Hematopoietic multipotent progenitor cell treated with erythropoietin and hydrocortisone succinate and interleukin-3 and kit ligand, for 6 days (in vitro differentiated cells): ENCODE measurements at regions not wholly inside any gene's neighbourhood (a gene's known extent, or its start where the extent isn't known, plus 50 kb on each side); places are given as distances from the start of the nearest gene placed in this dataset.
"Not testable (repeated sequence)": the region's sequence is repeated elsewhere in the genome, so short reads cannot be mapped to it uniquely, and the experiment has no call there.

ENCODE experiments used
- DNase-seq: peaks from one replicate; pipeline ENCODE4 v3.0.0-alpha.2; 2015

DNA sequence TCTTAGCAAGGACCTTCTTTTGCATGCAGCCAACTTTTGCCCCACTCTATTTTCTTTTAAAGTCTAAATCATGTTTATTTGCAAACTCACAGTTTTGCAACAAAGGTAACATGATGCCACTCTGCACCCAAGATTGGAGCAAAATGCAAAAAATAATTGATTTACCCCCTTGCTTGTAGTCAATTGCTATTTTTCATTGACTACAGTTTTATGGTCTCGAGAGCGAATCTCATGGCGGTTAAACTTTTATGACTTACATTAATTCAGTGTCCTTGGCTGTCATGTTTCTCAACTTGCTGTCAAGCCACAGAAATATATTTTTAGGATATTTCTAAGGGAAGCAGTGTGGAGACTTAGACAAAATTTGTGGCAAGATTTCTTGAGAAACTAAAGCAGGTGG, 110.0 kb upstream of the JCAD start:
- no peak for DNase-seq

DNA sequence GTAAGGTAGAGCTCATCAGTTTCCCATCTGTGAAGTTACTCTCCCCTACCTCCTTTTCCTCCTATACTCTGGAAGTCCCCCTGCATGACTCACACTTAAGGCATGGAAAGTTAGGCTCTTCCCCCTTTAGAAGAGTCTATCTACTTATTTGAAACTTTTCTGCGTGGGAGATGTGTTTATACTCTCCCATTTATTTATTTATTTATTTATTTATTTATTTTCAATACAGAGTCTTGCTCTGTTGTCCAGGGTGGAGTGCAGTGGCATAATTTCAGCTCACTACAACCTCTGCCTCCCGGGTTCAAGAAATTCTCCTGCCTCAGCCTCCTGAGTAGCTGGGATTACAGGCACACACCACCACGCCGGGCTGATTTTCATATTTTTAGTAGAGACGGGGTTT, 107.5 kb upstream of the JCAD start:
- DNase-seq, result no peak

GRCh38 chr10:30163410-30163809, 104.0 kb upstream of the JCAD start:
- not testable (repeated sequence) for DNase-seq

DNA sequence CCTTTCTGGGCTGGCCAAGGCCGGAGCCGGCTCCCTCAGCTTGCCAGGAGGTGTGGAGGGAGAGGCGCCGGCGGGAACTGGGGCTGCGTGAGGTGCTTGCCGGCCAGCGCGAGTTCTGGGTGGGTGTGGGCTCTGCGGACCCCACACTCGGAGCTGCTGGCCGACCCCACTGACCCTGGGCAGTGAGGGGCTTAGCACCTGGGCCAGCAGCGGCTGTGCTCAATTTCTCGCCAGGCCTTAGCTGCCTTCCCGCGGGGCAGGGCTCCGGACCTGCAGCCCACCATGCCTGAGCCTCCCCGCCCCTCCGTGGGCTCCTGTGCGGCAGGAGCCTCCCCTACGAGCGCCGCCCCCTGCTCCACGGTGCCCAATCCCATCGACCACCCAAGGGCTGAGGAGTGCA, 103.4 kb upstream of the JCAD start:
- not testable (repeated sequence) for DNase-seq

DNA sequence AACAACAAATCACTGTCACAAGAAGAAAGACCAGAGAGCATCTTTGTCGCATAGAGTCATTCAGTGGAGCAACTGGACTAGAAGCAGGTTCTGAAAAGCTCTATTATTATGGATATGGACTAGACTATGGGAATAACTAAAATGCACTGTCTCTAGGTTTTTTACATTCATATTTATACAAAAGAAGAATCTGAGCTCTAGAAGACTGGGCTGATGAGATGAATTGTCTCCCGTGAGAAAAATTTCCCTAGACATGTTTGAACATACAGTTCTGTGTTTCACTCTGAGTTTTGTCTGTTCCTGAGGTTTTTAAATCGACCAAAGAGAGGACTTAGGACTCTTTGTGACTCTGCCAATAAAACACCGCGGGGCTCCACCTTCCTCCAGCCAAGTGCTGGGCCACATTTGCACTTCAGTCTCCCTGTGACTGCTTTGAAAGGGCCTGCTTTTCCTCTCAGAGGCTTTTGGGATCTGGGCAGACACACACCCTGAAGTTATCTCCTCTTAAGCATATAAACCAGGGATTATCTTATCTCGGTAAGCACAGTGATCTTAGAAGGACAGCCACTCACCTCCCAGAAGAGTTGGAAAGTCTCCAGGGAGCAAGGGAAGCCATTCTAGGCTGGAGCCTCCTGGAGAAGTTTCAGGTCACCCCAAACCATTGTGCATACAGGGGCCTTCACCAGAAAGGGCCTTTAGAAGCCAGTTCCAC, 101.0 kb upstream of the JCAD start:
- peak; percentile 67 for DNase-seq

DNA sequence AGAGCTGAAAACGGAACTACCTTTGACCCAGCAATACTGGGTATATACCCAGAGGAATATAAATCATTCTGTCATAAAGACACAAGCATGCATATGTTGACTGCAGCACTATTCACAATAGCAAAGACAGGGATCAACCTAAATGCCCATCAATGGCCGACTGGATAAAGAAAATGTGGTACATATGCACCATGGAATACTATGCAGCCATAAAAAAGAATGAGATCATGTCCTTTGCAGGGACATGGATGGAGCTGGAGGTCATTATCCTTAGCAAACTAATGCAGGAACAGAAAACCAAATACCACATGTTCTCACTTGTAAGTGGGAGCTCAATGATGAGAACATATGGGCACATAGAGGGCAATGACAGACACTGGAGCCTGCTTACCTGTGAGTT, 100.2 kb upstream of the JCAD start:
- not testable (repeated sequence) for DNase-seq

DNA sequence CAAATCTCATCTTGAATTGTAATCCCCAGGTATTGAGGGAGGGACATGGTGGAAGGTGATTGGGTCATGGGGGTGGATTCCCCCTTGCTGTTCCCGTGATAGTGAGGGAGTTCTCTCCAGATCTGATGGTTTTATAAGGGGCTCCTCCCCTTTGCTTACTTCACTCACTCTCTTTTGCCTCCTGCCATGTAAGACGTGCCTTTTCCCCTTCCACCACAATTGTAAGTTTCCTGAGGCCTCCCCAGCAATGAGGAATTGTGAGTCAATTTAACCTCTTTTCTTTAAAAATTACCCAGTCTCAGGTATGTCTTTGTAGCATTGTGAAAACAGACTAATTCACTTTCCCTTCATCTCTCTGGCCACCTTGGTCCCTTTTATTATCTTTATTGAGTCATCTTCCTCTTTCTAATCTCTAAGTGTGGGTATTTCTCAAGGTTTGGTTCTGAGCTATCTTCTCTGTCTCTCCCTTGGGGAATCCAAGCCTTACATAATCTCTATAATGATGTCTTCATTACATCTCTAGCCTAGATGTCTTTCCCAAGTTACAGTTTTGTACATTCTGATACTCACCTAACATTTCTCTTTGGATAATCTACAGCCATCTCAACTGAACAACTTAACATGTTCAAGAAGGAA, 99.1 kb upstream of the JCAD start:
- DNase-seq, result peak; percentile 49

DNA sequence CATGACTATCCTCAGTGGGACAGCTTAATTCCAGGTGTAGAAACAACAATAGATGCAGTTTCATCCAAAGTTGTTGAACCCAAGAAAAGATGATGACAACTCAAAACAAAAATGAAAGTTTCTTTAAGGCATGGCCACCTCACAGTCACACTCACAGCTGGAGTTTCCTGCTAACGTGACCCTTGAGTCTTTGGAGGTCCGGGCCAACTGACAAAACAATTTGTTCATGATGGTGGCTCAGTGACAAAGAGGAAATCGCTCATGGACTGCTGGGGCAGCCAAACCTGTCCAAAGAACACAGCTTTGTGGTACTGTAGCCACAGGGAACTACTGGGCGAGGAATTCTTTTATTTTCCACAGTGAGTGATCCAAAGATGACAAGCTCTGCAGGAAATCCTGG, 96.0 kb upstream of the JCAD start:
- DNase-seq, result no peak

- DNase-seq, result no peak
Measured at GRCh38 chr10:30154561-30154960, 95.2 kb upstream of the JCAD start.

DNA sequence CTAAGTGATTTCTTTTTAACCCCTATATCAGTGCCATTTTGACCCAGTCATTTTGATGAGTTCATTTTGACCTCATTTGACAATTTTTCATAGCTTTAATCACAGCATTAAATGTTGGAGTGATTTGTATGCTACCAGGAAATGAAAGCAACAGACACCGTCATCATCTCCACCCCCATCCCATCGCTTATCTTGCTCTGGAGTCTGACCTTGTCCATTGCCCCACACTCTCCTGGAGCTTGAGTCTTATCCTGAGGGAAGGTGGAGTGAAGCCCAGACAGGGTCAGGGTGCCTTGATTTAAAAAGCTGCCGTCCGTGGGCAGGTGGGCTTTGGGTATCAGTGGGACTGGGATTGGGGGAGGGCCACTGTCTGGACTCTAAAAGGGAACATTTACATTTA, 94.7 kb upstream of the JCAD start:
- no peak for DNase-seq

GRCh38 chr10:30151581-30152389, 92.4 kb upstream of the JCAD start:
- DNase-seq, result peak; percentile 98

DNA sequence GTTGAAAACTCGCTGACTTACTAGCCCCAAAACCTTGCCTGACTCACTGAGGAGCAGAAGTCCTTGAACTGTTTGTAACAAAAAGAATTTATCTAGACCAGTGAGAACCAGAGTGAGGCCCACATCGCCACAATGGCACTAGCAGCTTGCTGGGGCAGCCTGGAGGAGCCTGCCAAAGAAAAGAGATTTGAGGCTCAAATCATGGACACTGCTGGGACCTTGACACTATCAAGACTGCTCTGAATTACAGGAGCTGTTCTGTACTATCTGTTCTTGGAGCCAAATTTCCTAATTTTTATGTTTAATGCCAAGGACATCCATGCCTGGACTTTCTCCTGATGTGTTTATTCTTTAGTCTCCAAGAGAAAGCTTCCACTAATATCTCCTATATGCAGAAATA, 82.0 kb upstream of the JCAD start:
- DNase-seq, result no peak

- DNase-seq, result no peak
Measured at GRCh38 chr10:30134171-30134945, 75.0 kb upstream of the JCAD start.

- DNase-seq, result no peak
Measured at GRCh38 chr10:30133198-30133597, 73.8 kb upstream of the JCAD start.

DNA sequence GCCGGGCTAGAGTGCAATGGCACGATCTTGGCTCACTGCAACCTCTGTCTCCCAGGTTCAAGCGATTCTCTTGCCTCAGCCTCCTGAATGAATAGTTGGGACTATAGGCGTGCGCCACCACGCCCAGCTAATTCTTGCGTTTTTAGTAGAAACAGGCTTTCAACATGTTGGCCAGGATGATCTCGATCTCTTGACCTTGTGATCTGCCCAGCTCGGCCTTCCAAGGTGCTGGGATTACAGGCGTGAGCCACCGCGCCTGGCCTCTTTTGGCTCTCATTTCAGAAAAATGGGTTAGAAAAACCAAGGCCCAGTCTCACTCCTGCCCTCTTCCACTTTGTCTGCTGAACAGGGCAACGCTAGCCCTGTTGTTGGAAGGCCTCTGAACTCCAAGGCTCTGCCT, 72.0 kb upstream of the JCAD start:
- DNase-seq, result not testable (repeated sequence)

GRCh38 chr10:30129326-30129725, 69.9 kb upstream of the JCAD start:
- DNase-seq, result not testable (repeated sequence)

GRCh38 chr10:30127120-30127541, 67.7 kb upstream of the JCAD start:
- DNase-seq, result no peak

GRCh38 chr10:30125496-30125895, 66.1 kb upstream of the JCAD start:
- no peak for DNase-seq

GRCh38 chr10:30124704-30125103, 65.3 kb upstream of the JCAD start:
- DNase-seq, result no peak

GRCh38 chr10:30121401-30121800, 62.0 kb upstream of the JCAD start:
- no peak for DNase-seq

- DNase-seq, result no peak
Measured at GRCh38 chr10:30118590-30118989, 59.2 kb upstream of the JCAD start.

DNA sequence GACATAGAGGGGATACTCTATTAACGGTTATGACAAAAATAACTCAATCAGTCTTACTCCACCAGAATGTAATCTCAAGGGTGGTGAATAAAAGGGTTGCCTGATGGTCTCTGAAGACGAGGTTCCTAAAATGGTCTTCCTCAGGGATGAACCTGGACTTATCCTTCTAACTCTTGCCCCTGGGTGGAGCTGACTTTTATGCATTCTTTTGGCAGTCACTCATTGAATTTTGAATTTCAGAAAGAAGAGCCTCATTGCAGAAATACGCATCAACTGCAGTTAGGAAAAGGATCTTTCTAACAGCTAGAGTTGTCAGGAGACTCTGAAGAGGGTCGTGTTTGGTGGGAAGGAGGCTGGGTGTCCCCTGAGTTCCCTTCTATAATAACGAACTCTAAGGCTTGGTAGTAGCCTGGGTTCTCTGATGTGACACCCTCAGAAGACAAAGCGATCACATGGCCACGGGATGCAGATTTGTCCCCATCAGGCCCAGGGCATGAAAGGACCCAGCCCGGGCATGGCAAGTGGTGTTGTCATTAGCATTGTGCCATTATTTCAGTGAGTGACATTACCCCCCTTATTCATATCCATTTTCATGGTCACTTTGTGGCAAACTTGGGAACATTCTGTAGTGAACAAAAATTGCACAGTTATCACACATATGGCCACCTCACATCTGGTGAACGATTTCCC, 58.6 kb upstream of the JCAD start:
- no peak for DNase-seq
